Gastrocnemius medialis (tissue), 4 donors: ENCODE measurements at regions not wholly inside any gene's neighbourhood (a gene's known extent, or its start where the extent isn't known, plus 50 kb on each side); places are given as distances from the start of the nearest gene placed in this dataset.

Source experiments
- ATAC-seq, 2 donors: fragments of 150-250 bp; one replicate each; pipeline ENCODE4 v1.9.1; 2016
- DNase-seq, 2 donors: peaks; one replicate each; pipeline ENCODE4 v3.0.0-alpha.2; 2019
- H3K27ac ChIP-seq, 4 donors: fragments of 200-600 bp; sonication (generic); 1 replicate in 1 of 4; 2 replicates in 3 of 4; pipeline ENCODE4 v1.5.1; 2016 to 2018; ENCODE audit warnings: mild to moderate bottlenecking in 2 of 4, moderate library complexity in 1 of 4
- H3K27me3 ChIP-seq, 3 donors: fragments of 200-600 bp; sonication (generic) in 2 of 3; 1 replicate in 1 of 3; 2 replicates in 2 of 3; pipeline versions ENCODE4 v1.5.1 to v1.6.0; 2016 to 2019; ENCODE audit warnings: mild to moderate bottlenecking in 1 of 3, moderate library complexity in 1 of 3
- H3K36me3 ChIP-seq, 2 donors: fragments of 200-600 bp; sonication (generic) in 1 of 2; one replicate each; pipeline ENCODE4 v1.5.1; 2017 to 2018
- H3K4me1 ChIP-seq, 2 donors: fragments of 200-600 bp; sonication (generic) in 1 of 2; one replicate each; pipeline ENCODE4 v1.5.1; 2016 to 2017; ENCODE audit warnings: mild to moderate bottlenecking in 2 of 2
- H3K4me3 ChIP-seq, 4 donors: fragments of 200-600 bp; sonication (generic) in 3 of 4; 1 replicate in 1 of 4; 2 replicates in 3 of 4; pipeline ENCODE4 v1.5.1; 2016 to 2019; ENCODE audit warnings: mild to moderate bottlenecking in 2 of 4
- H3K9me3 ChIP-seq, 3 donors: fragments of 200-600 bp; sonication (generic) in 2 of 3; 1 replicate in 1 of 3; 2 replicates in 2 of 3; pipeline ENCODE4 v1.5.1; 2016 to 2019
- POLR2A ChIP-seq, 2 donors: fragments of 450-650 bp; IDR thresholded peaks; one replicate each; pipeline ENCODE4 v1.6.1; 2017; ENCODE audit warnings: antibody characterized with exemption in 2 of 2, mild to moderate bottlenecking in 2 of 2, moderate library complexity in 2 of 2
- in situ Hi-C, 4 donors: fragments of 200-750 bp; cut with MboI; loops; one replicate each; pipeline versions ENCODE4 v1.15.0 to v1.8.0; 2017; ENCODE audit warnings: low sequenced_read_pairs in 4 of 4
- intact Hi-C: fragments of 100-400 bp; cut with DNase I; formaldehyde crosslinking; loops from one replicate; pipeline ENCODE4 v1.15.1; 2023; ENCODE audit warnings: low total_unique reads
- TF ChIP-seq, protein P1 (sequence below), 5 experiments: fragments of 450-650 bp in 3 of 5; fragments of 200-600 bp in 2 of 5; sonication (generic) in 2 of 5; IDR thresholded peaks in 4 of 5; conservative IDR thresholded peaks in 1 of 5; 1 replicate in 4 of 5; 2 replicates in 1 of 5; pipeline ENCODE4 v1.5.1; 2016 to 2019; ENCODE audit warnings: antibody characterized with exemption in 5 of 5, mild to moderate bottlenecking in 3 of 5, moderate library complexity in 3 of 5

DNA sequence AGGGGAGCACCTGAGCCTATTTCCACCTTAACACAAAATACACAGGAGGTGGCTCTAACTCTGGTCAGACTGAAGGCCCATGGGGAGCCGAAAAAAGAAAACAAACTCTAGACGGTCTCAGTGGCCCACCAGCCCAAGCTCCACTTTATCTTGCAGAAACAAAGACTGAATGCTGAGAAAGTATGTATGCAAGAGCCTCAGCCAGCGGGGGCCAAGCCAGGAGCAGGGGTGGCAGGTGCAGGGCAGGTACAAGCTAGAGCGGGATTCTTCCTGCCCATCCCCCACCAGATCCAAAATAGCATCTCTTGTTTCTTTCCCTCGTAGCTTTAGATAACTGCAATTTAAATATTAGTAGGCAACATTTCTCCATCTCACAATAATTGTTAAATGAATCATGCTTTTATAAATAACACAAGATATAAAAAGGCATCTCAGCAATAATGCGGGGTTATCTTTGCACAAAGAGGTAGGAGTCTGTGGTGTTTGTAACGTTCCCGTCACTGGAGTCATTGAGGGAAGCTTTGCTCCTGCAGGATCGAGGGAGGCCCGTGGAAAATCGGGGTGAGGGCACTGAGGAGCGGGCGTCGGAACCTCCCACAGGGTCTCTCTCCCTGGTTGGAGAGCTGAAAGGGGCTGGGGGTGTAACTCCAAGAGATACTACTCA is 418.0 kb downstream of the SHANK2 start:
- TF ChIP-seq POLR2A (IDR thresholded peaks at IDR 0.05) = no peak
- TF ChIP-seq, protein P1, sequence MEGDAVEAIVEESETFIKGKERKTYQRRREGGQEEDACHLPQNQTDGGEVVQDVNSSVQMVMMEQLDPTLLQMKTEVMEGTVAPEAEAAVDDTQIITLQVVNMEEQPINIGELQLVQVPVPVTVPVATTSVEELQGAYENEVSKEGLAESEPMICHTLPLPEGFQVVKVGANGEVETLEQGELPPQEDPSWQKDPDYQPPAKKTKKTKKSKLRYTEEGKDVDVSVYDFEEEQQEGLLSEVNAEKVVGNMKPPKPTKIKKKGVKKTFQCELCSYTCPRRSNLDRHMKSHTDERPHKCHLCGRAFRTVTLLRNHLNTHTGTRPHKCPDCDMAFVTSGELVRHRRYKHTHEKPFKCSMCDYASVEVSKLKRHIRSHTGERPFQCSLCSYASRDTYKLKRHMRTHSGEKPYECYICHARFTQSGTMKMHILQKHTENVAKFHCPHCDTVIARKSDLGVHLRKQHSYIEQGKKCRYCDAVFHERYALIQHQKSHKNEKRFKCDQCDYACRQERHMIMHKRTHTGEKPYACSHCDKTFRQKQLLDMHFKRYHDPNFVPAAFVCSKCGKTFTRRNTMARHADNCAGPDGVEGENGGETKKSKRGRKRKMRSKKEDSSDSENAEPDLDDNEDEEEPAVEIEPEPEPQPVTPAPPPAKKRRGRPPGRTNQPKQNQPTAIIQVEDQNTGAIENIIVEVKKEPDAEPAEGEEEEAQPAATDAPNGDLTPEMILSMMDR (IDR thresholded peaks at IDR 0.05 in 4 of 5, conservative IDR thresholded peaks at IDR 0.05 in 1 of 5) = no peak
- in situ Hi-C loops = no loop called here
- intact Hi-C loops = no loop called here
- H3K27me3 ChIP-seq = peaks cover 11 to 16% (median 15%) of the 10 kb centered on the region in 3 donors
- ATAC-seq = no peak
- no peak overlapping the region for H3K27ac ChIP-seq
- no peaks in the 10 kb centered on the region for H3K4me1 ChIP-seq
- no peaks in the 10 kb centered on the region for H3K9me3 ChIP-seq
- DNase-seq = no peak
- H3K36me3 ChIP-seq = no peaks in the 10 kb centered on the region
- no peak overlapping the region for H3K4me3 ChIP-seq

DNA sequence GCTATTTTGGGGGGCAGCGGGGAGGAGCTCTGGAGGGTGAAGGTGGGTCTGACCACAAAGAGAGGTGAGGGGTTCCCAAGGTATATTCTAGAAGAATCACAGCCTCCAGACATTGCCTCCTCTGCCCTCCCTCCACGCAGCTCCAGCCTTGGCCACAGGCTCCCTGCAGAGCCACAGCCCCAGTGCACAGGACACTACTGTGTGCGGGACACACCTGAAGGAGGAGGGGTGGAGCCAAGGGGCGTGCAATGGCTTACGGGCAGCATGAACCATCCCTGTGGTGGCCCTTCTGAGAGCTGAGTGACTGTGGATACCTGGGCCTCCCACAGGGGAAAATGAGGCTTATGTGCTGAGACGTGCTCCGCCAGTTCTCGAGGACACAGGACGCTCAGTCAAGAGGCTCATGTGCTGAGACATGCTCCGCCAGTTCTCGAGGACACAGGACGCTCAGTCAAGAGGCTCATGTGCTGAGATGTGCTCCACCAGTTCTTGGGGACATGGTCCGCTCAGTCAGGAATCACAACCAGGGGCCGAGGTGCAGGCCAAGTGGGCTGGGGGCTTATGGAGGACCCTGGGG is 417.3 kb downstream of the SHANK2 start:
- DNase-seq (no peak), ATAC-seq (no peak)
- Histone ChIP-seq H3K27me3 (peaks cover 7 to 13% (median 8%) of the 10 kb centered on the region in 3 donors), H3K4me3 (no peak overlapping the region), H3K9me3 (no peaks in the 10 kb centered on the region), H3K4me1 (no peaks in the 10 kb centered on the region), H3K27ac (no peak overlapping the region), H3K36me3 (no peaks in the 10 kb centered on the region)
- no peak for TF ChIP-seq POLR2A (IDR thresholded peaks at IDR 0.05)
- in situ Hi-C loops = no loop called here
- intact Hi-C loops = no loop called here

DNA sequence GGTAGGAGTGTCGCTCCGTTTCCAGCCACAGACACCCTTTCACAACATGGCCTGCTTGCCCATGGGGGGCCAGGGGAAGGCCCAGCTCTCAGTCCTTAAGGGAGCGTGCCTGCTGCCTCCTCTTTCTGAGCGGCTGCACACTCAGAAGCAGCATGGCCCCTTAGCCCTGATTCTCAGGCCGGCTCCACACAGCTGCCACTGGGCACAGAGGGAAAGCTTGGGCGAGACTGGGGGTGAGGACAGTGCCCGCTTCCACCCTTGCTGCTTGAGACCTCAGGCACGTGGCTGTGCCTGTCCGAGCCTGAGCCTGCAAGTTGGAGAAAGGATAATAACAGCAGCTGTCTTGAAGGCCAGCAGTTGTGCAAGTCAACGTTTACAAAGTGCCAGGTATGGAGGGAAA is 416.3 kb downstream of the SHANK2 start:
- in situ Hi-C loops (no loop called here), intact Hi-C loops (no loop called here)
- Histone ChIP-seq H3K9me3 (no peaks in the 10 kb centered on the region), H3K27me3 (peaks cover 1 to 13% (median 5%) of the 10 kb centered on the region in 3 donors), H3K4me3 (no peak overlapping the region), H3K36me3 (no peaks in the 10 kb centered on the region), H3K27ac (no peak overlapping the region), H3K4me1 (no peaks in the 10 kb centered on the region)
- ATAC-seq = no peak
- TF ChIP-seq POLR2A (IDR thresholded peaks at IDR 0.05) = no peak
- TF ChIP-seq, protein P1 (IDR thresholded peaks at IDR 0.05 in 4 of 5, conservative IDR thresholded peaks at IDR 0.05 in 1 of 5) = no peak
- DNase-seq = no peak

DNA sequence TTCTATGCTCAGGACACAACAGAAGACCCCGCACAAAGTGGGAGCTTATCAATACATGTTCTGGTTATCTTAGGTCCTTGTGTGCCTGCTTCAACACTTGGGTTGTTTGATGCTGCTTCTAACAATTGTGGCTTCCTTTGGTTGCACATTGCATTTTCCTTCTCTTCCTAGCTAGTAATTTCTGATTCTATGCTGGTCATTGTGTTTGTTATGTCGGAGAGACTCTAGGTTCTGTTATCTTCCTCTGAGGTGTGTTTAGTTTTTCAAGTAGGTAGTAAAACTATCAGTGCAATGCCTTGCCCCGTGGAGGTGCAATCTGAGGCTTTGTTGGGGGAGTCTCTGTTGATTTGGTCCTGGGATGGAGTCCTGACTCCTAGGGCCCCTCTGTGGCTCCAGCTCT is 414.2 kb downstream of the SHANK2 start:
- H3K9me3 ChIP-seq = no peaks in the 10 kb centered on the region
- H3K27ac ChIP-seq = no peak overlapping the region
- H3K4me3 ChIP-seq = no peak overlapping the region
- DNase-seq (no peak), ATAC-seq (no peak)
- H3K4me1 ChIP-seq = no peaks in the 10 kb centered on the region
- in situ Hi-C loops = no loop called here
- intact Hi-C loops = no loop called here
- TF ChIP-seq, protein P1 (IDR thresholded peaks at IDR 0.05 in 4 of 5, conservative IDR thresholded peaks at IDR 0.05 in 1 of 5) = no peak
- TF ChIP-seq POLR2A (IDR thresholded peaks at IDR 0.05) = no peak
- H3K36me3 ChIP-seq = no peaks in the 10 kb centered on the region
- peaks cover 0 to 4% (median 3%) of the 10 kb centered on the region in 3 donors for H3K27me3 ChIP-seq

DNA sequence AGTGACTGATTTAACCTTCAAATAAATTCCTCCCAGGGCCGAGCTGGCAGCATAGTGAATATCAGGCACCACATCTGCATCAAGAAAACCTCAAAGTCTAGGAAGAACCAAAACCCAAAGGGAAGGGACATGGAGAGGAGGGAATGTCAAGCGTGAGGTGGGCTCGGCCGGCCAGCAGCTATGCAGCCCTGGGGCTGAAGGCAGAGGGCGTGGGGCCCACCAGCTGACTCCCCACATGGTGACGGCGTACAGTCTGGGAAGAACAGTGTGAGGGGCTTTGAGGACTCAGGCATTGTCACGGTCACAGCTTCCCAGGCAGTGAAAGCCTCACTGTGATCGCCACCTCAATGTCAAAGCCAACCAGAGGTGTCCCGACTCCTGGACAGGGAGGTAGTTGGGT is 412.5 kb downstream of the SHANK2 start:
- H3K27ac ChIP-seq = no peak overlapping the region
- no peak for TF ChIP-seq POLR2A (IDR thresholded peaks at IDR 0.05)
- TF ChIP-seq, protein P1 (IDR thresholded peaks at IDR 0.05 in 4 of 5, conservative IDR thresholded peaks at IDR 0.05 in 1 of 5) = no peak
- DNase-seq = no peak
- intact Hi-C loops = no loop called here
- in situ Hi-C loops = no loop called here
- no peaks in the 10 kb centered on the region for H3K9me3 ChIP-seq
- H3K36me3 ChIP-seq = no peaks in the 10 kb centered on the region
- H3K4me1 ChIP-seq = no peaks in the 10 kb centered on the region
- peaks cover 0 to 4% (median 0%) of the 10 kb centered on the region in 3 donors for H3K27me3 ChIP-seq
- ATAC-seq = no peak
- no peak overlapping the region for H3K4me3 ChIP-seq
